ENCODE measurements at regions not wholly inside any gene's neighbourhood (a gene's known extent, or its start where the extent isn't known, plus 50 kb on each side); places are given as distances from the start of the nearest gene placed in this dataset.
A peak's percentile ranks its signal among the peaks of the same experiment; 100 is the strongest.

DNA sequence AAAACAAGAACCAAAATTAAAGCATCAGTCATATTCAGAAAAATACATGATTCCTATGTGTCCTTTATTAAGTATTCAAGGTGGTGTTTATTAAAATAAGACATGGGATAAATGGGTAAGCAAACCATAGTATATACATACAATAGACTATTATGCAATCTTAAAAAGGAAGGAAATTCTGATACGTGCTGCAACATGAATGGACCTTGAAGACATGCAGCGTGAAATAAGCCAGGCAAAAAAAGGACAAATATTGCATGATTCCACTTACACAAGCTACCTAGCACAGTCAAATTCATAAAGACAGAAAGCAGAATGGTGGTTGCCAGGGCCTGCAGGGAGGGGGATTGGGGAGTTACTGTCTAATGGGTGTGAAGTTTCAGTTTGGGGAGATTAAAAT lies 127.7 kb downstream of the DMAC1 start:
- intact Hi-C loops (cut with micrococcal nuclease): no loop called here
- no peak overlapping the region for H3K27ac Mint-ChIP-seq (ENCODE audit: low read depth, unreplicated experiment)
- H3K27me3 Mint-ChIP-seq (ENCODE audit: insufficient read depth, unreplicated experiment): no peaks in the 10 kb centered on the region
- H3K9me3 Mint-ChIP-seq (ENCODE audit: unreplicated experiment): peaks cover 10% of the 10 kb centered on the region
- H3K4me1 Mint-ChIP-seq (ENCODE audit: insufficient read depth, unreplicated experiment): peaks cover 5% of the 10 kb centered on the region
- ChIA-PET POLR2A (no interaction called here), CTCF (interaction anchor here (0.7 to 1.3 kb wide), 2 partner anchors 19 to 343 kb away, joined by 3 read pairs; no protein-coding TSS in a partner anchor)
- peak; percentile 43 for DNase-seq (ENCODE audit: unreplicated experiment)
- H3K4me3 Mint-ChIP-seq (ENCODE audit: unreplicated experiment): no peak overlapping the region
- no TSS peak for BruUV-seq (replicated peaks)
- no peaks in the 10 kb centered on the region for H3K36me3 Mint-ChIP-seq (ENCODE audit: insufficient read depth, unreplicated experiment)
- TF ChIP-seq, protein P1, sequence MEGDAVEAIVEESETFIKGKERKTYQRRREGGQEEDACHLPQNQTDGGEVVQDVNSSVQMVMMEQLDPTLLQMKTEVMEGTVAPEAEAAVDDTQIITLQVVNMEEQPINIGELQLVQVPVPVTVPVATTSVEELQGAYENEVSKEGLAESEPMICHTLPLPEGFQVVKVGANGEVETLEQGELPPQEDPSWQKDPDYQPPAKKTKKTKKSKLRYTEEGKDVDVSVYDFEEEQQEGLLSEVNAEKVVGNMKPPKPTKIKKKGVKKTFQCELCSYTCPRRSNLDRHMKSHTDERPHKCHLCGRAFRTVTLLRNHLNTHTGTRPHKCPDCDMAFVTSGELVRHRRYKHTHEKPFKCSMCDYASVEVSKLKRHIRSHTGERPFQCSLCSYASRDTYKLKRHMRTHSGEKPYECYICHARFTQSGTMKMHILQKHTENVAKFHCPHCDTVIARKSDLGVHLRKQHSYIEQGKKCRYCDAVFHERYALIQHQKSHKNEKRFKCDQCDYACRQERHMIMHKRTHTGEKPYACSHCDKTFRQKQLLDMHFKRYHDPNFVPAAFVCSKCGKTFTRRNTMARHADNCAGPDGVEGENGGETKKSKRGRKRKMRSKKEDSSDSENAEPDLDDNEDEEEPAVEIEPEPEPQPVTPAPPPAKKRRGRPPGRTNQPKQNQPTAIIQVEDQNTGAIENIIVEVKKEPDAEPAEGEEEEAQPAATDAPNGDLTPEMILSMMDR (IDR thresholded peaks at IDR 0.05; ENCODE audit: unreplicated experiment): no peak

DNA sequence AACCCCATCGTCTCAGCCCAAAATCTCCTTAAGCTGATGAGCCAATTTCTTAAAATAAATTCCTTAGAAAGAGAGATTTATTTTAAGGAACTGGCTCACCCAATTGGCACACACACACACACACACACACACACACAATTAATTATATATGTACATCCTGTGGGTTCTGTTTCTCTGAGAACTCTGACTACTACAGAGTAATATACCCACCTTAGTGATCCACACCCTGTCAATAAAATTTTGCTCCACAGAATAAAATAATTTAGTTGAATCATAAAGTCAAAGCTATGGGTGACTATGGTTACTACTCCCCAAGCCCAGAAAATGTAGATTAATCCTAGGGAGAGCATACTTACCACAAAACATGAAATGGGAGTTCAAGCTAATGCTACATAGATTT lies 131.0 kb downstream of the DMAC1 start:
- Mint-ChIP-seq H3K27ac (ENCODE audit: low read depth, unreplicated experiment) (no peak overlapping the region), H3K27me3 (ENCODE audit: insufficient read depth, unreplicated experiment) (no peaks in the 10 kb centered on the region), H3K4me1 (ENCODE audit: insufficient read depth, unreplicated experiment) (peaks cover 5% of the 10 kb centered on the region), H3K9me3 (ENCODE audit: unreplicated experiment) (peaks cover 18% of the 10 kb centered on the region), H3K4me3 (ENCODE audit: unreplicated experiment) (no peak overlapping the region), H3K36me3 (ENCODE audit: insufficient read depth, unreplicated experiment) (no peaks in the 10 kb centered on the region)
- DNase-seq (ENCODE audit: unreplicated experiment): no peak
- intact Hi-C loops (cut with micrococcal nuclease): no loop called here
- ChIA-PET CTCF (interaction anchor here (0.6 kb wide), 1 partner anchor 448 kb away, joined by 3 read pairs; no protein-coding TSS in a partner anchor), POLR2A (no interaction called here)
- no TSS peak for BruUV-seq (replicated peaks)
- TF ChIP-seq, protein P1 (IDR thresholded peaks at IDR 0.05; ENCODE audit: unreplicated experiment): no peak

DNA sequence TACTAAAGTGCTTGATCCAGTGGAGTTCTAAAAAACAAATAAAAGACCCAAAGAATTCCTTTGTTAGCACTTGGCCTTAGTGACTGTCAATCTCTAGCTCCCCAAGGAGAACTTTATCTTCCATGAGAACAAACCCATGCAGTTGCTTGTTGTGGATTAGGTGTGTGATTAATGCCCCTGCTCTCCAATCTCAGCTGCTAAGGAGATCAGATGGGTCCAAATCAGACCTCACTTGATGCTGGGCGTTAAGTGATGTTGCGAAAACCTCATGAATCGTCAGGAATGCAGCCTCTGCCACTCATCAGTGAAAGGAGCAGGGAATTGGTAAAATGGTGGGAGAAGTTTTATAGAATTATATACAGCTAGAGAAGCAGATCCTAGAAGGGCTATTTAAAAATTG lies 133.7 kb downstream of the DMAC1 start:
- Mint-ChIP-seq H3K27me3 (ENCODE audit: insufficient read depth, unreplicated experiment) (no peaks in the 10 kb centered on the region), H3K9me3 (ENCODE audit: unreplicated experiment) (peaks cover 8% of the 10 kb centered on the region), H3K4me1 (ENCODE audit: insufficient read depth, unreplicated experiment) (no peaks in the 10 kb centered on the region), H3K4me3 (ENCODE audit: unreplicated experiment) (no peak overlapping the region), H3K36me3 (ENCODE audit: insufficient read depth, unreplicated experiment) (no peaks in the 10 kb centered on the region), H3K27ac (ENCODE audit: low read depth, unreplicated experiment) (no peak overlapping the region)
- BruUV-seq (replicated peaks): no TSS peak
- intact Hi-C loops (cut with micrococcal nuclease): no loop called here
- DNase-seq (ENCODE audit: unreplicated experiment): no peak
- TF ChIP-seq, protein P1 (IDR thresholded peaks at IDR 0.05; ENCODE audit: unreplicated experiment): no peak
- ChIA-PET CTCF (no interaction called here), POLR2A (interaction anchor here (0.6 kb wide), 1 partner anchor 631 kb away, joined by 4 read pairs; no protein-coding TSS in a partner anchor)

DNA sequence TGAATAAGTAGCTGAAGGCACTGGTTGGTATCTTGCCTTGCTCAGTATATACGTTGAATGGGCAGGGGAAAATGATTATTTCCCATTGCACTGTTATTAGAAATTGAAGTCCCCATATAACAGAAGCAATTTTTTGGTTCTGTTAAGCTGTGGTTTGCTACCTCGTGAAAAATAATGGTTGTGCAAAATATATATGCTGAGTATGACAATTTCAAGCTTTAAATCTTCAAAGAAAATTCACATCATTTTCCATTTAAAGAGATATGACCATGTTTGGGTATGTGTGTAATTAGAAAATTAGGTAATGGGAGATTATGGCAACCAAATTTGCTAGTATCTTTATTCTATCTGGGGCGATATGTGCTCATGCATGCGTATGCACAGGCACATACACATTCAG lies 139.8 kb downstream of the DMAC1 start:
- TF ChIP-seq, protein P1 (IDR thresholded peaks at IDR 0.05; ENCODE audit: unreplicated experiment): no peak
- ChIA-PET CTCF (interaction anchor here (0.6 to 1.1 kb wide), 3 partner anchors 53 to 272 kb away, joined by 3 read pairs; no protein-coding TSS in a partner anchor), POLR2A (no interaction called here)
- no peak overlapping the region for H3K27ac Mint-ChIP-seq (ENCODE audit: low read depth, unreplicated experiment)
- peaks cover 2% of the 10 kb centered on the region for H3K9me3 Mint-ChIP-seq (ENCODE audit: unreplicated experiment)
- BruUV-seq (replicated peaks): no TSS peak
- intact Hi-C loops (cut with micrococcal nuclease): no loop called here
- H3K4me1 Mint-ChIP-seq (ENCODE audit: insufficient read depth, unreplicated experiment): peaks cover 8% of the 10 kb centered on the region
- DNase-seq (ENCODE audit: unreplicated experiment): no peak
- no peaks in the 10 kb centered on the region for H3K36me3 Mint-ChIP-seq (ENCODE audit: insufficient read depth, unreplicated experiment)
- no peaks in the 10 kb centered on the region for H3K27me3 Mint-ChIP-seq (ENCODE audit: insufficient read depth, unreplicated experiment)
- H3K4me3 Mint-ChIP-seq (ENCODE audit: unreplicated experiment): no peak overlapping the region
